Activated CD4-positive, alpha-beta T cell treated with anti-CD3 and anti-CD28 coated beads for 36 hours (primary cell): ENCODE measurements at regions not wholly inside any gene's neighbourhood (a gene's known extent, or its start where the extent isn't known, plus 50 kb on each side); places are given as distances from the start of the nearest gene placed in this dataset.

Source experiments
- ATAC-seq: fragments of 200-7000 bp; cut with Tn5 transposase; one replicate; pipeline ENCODE4 v1.10.0; 2021; ENCODE audit warnings: mild to moderate bottlenecking, moderate library complexity
- CTCF ChIA-PET: fragments of 350-600 bp; sonication (Branson Sonifier 250); formaldehyde crosslinking; loops from one replicate; lab custom pipeline; 2021; ENCODE audit warnings: antibody characterized with exemption; lab: Charles Lee
- POLR2A ChIA-PET: fragments of 350-600 bp; sonication (Branson Sonifier 250); formaldehyde crosslinking; loops from one replicate; lab custom pipeline; 2021; ENCODE audit warnings: antibody characterized with exemption, inconsistent platforms; lab: Charles Lee
- DNase-seq: peaks from one replicate; pipeline ENCODE4 v3.0.0-alpha.2; 2020
- H3K27ac Mint-ChIP-seq: one replicate; pipeline ENCODE4 v1.8.0; 2021; ENCODE audit warnings: mixed read lengths
- H3K27me3 Mint-ChIP-seq: one replicate; pipeline ENCODE4 v1.8.0; 2021; ENCODE audit warnings: mixed read lengths
- H3K36me3 Mint-ChIP-seq: one replicate; pipeline ENCODE4 v1.8.0; 2021; ENCODE audit warnings: low read depth, mixed read lengths
- H3K4me1 Mint-ChIP-seq: one replicate; pipeline ENCODE4 v1.8.0; 2021; ENCODE audit warnings: mixed read lengths
- H3K4me3 Mint-ChIP-seq: one replicate; pipeline ENCODE4 v1.8.0; 2021; ENCODE audit warnings: mild to moderate bottlenecking, moderate library complexity, mixed read lengths
- H3K9me3 Mint-ChIP-seq: one replicate; pipeline ENCODE4 v1.8.0; 2021; ENCODE audit warnings: low read depth, mixed read lengths
- intact Hi-C, 2 experiments: fragments of 100-400 bp; cut with DNase I in 1 of 2; cut with micrococcal nuclease in 1 of 2; formaldehyde crosslinking; loops; one replicate each; pipeline versions ENCODE4 v1.14.2 to v1.15.1; 2022 to 2024; cut with DNase I, micrococcal nuclease

DNA sequence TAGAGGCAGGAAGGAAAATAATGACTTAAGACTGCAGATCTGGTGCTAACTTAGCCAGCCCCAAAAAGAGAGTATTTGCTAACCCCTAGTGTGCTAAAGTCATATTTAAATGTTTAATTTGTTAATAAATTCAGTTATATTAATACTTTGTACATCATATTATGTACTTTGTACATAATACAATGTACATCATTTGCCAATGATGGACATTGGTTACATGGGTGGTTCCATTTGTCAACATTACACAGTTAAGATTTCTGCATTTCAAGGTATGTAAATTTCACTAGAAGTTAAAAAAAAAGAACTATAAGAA, 63.9 kb upstream of the PIM1 start:
- Mint-ChIP-seq H3K4me1 (peaks cover 41% of the 10 kb centered on the region), H3K4me3 (no peak overlapping the region), H3K27ac (no peak overlapping the region), H3K36me3 (no peaks in the 10 kb centered on the region), H3K9me3 (no peaks in the 10 kb centered on the region), H3K27me3 (no peaks in the 10 kb centered on the region)
- ChIA-PET POLR2A (interaction anchor here (0.5 kb wide), 1 partner anchor 66 kb away, joined by 6 read pairs; no protein-coding TSS in a partner anchor), CTCF (interaction anchor here (0.6 to 1.0 kb wide), 2 partner anchors 42 to 88 kb away, joined by 3 to 4 read pairs; no protein-coding TSS in a partner anchor)
- ATAC-seq (no peak), DNase-seq (no peak)
- intact Hi-C loops: no loop called here

GRCh38 chr6:37106554-37106953, 63.4 kb upstream of the PIM1 start:
- H3K4me3 Mint-ChIP-seq: no peak overlapping the region
- no peaks in the 10 kb centered on the region for H3K36me3 Mint-ChIP-seq
- H3K9me3 Mint-ChIP-seq: no peaks in the 10 kb centered on the region
- ATAC-seq: no peak
- H3K4me1 Mint-ChIP-seq: peaks cover 43% of the 10 kb centered on the region
- CTCF ChIA-PET: no interaction called here
- H3K27me3 Mint-ChIP-seq: no peaks in the 10 kb centered on the region
- DNase-seq: no peak
- POLR2A ChIA-PET: no interaction called here
- intact Hi-C loops: no loop called here
- no peak overlapping the region for H3K27ac Mint-ChIP-seq

DNA sequence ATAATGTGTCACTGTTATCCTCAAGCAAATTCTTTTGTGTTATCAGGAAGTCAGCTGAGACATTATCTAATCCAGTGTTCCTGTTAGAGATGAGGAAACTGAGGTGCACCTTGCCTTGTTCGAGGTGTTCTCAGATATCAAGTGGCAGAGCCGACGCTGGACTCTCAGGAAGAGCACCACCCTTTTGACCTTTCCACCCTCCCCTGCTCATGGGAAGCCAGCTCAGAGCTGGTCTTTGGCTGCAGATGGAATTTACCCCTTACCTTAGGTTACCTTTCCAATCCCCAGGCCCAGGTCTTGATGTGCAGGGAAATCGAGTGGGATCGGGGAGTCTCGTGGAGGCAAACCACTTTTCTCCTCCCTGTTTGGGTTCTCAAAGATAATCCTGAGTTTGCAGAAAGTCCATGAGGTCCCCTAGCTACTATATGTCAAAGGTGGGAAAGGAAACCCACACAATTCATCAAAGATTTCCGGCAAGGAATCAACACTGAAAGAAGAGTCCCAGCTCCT, 62.9 kb upstream of the PIM1 start:
- CTCF ChIA-PET: no interaction called here
- H3K9me3 Mint-ChIP-seq: no peaks in the 10 kb centered on the region
- H3K27me3 Mint-ChIP-seq: no peaks in the 10 kb centered on the region
- H3K4me1 Mint-ChIP-seq: peaks cover 43% of the 10 kb centered on the region
- POLR2A ChIA-PET: no interaction called here
- H3K36me3 Mint-ChIP-seq: no peaks in the 10 kb centered on the region
- intact Hi-C loops: no loop called here
- H3K27ac Mint-ChIP-seq: no peak overlapping the region
- ATAC-seq (no peak), DNase-seq (no peak)
- H3K4me3 Mint-ChIP-seq: no peak overlapping the region

- ATAC-seq: no peak
- intact Hi-C loops: loop anchor here (1.0 to 2.0 kb wide), 4 partner anchors 27 to 63 kb away; no protein-coding TSS in a partner anchor
- Mint-ChIP-seq H3K9me3 (no peaks in the 10 kb centered on the region), H3K27ac (peak overlapping the region; percentile 76), H3K4me3 (no peak overlapping the region), H3K4me1 (peaks cover 26% of the 10 kb centered on the region), H3K27me3 (no peaks in the 10 kb centered on the region), H3K36me3 (no peaks in the 10 kb centered on the region)
- CTCF ChIA-PET: interaction anchor here (0.6 to 1.9 kb wide), 8 partner anchors 19 to 104 kb away, joined by 3 to 10 read pairs (median 4); no protein-coding TSS in a partner anchor
- POLR2A ChIA-PET: interaction anchor here (0.7 to 1.6 kb wide), 3 partner anchors 7 to 63 kb away, joined by 3 to 6 read pairs (median 4); no protein-coding TSS in a partner anchor
- no peak for DNase-seq
Observed at GRCh38 chr6:37109714-37110499, 60.0 kb upstream of the PIM1 start.

DNA sequence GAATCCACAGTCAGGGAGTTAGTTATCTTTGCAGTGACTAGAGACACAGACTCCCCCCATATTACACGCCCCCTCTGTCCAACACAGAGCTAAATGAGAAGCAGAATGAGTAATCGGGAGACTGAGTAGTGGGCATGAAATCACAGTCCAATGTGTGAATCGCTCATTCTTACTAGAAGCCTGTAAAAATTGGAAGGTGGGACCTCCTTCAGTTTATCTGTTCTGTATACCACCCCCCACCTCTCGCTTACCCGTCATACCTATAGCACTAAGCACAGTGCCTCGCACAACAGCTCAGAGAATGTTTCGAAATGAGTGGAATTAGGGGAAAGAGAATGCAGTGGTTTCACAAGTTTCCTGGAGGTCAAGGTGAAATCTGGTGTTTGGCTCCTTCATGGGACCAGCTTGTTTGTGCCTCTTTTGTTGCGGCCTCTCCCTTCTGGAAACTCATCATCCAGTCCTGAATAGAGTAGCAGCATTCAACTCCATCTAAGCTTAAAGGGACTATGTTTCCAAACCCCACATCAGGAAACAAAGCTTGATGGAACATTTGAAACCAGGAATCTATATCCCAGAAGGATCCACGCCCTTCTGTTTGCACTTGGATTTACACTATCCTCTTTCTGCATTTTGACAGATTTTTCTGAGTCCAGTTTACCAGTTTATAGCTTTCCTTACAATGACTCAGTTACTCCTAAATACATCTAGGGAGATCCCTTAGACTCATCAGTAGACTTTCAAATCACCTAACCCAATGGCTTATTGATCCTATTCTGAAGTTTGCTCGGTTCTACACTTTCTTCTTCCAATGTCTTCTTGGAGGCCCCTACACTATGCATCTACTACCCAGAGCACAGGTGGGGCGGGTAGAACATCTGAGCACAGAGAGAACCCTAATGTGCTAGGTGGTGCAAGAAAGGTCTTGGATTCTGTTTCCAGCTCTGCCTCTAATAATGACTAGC, 59.2 kb upstream of the PIM1 start:
- intact Hi-C loops: loop anchor here (1.0 to 2.0 kb wide), 4 partner anchors 26 to 62 kb away; no protein-coding TSS in a partner anchor
- POLR2A ChIA-PET: interaction anchor here (0.6 to 1.6 kb wide), 5 partner anchors 8 to 1410 kb away, joined by 3 to 11 read pairs (median 4); no protein-coding TSS in a partner anchor
- H3K4me1 Mint-ChIP-seq: peaks cover 22% of the 10 kb centered on the region
- DNase-seq (peak; percentile 68), ATAC-seq (peak; percentile 92)
- no peaks in the 10 kb centered on the region for H3K36me3 Mint-ChIP-seq
- H3K27ac Mint-ChIP-seq: peak overlapping the region; percentile 76
- H3K4me3 Mint-ChIP-seq: no peak overlapping the region
- H3K9me3 Mint-ChIP-seq: no peaks in the 10 kb centered on the region
- H3K27me3 Mint-ChIP-seq: no peaks in the 10 kb centered on the region
- CTCF ChIA-PET: interaction anchor here (0.6 to 1.9 kb wide), 9 partner anchors 18 to 104 kb away, joined by 3 to 10 read pairs (median 3); no protein-coding TSS in a partner anchor

DNA sequence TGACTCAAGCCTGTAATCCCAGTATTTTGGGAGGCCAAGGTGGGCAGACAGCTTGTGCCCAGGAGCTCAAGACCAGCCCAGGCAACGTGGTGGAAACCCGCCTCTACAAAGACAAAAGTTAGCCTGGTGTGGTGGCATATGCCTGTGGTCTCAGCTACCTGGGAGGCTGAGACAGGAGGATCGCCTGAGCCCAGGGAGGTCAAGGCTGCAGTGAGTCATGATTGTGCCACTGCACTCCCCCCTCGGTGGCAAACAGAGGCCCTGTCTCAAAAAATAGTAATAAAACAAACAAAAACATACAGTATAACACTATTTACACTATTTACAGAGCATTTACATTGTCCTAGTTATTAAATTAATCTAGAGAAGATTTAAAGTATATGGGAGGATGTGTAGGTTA, 56.0 kb upstream of the PIM1 start:
- H3K9me3 Mint-ChIP-seq: no peaks in the 10 kb centered on the region
- POLR2A ChIA-PET: no interaction called here
- no peaks in the 10 kb centered on the region for H3K36me3 Mint-ChIP-seq

DNA sequence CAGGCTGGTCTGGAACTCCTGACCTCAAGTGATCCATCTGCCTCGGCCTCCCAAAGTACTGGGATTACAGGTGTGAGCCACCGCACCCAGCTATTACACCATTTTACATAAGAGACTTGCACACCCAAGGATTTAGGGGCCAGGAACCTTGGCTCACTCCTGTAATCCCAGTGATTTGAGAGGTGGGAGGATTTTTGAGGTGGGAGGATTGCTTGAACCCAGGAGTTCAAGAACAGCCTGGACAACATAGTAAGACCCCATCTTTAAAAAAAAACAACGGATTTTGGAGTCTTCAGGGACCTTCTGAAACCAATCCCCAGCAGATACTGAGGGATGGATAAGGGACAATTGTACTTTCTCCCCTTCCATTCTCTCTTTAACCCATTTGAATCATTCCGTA, 55.3 kb upstream of the PIM1 start:
- Mint-ChIP-seq H3K9me3 (no peaks in the 10 kb centered on the region), H3K27ac (no peak overlapping the region), H3K4me3 (no peak overlapping the region), H3K27me3 (no peaks in the 10 kb centered on the region), H3K36me3 (no peaks in the 10 kb centered on the region), H3K4me1 (peaks cover 22% of the 10 kb centered on the region)
- ChIA-PET CTCF (interaction anchor here (0.6 to 1.4 kb wide), 4 partner anchors 12 to 54 kb away, joined by 3 read pairs; no protein-coding TSS in a partner anchor), POLR2A (no interaction called here)
- ATAC-seq: no peak
- intact Hi-C loops: no loop called here
- DNase-seq: no peak

More for the DNA sequence above, 56.0 kb upstream of the PIM1 start:
- H3K4me3 Mint-ChIP-seq: no peak overlapping the region
- intact Hi-C loops: no loop called here
- no peak for DNase-seq
- H3K27me3 Mint-ChIP-seq: no peaks in the 10 kb centered on the region
- CTCF ChIA-PET: interaction anchor here (1.3 to 1.4 kb wide), 2 partner anchors 12 to 14 kb away, joined by 3 read pairs; no protein-coding TSS in a partner anchor
- ATAC-seq: no peak
- H3K27ac Mint-ChIP-seq: no peak overlapping the region
- H3K4me1 Mint-ChIP-seq: peaks cover 19% of the 10 kb centered on the region

DNA sequence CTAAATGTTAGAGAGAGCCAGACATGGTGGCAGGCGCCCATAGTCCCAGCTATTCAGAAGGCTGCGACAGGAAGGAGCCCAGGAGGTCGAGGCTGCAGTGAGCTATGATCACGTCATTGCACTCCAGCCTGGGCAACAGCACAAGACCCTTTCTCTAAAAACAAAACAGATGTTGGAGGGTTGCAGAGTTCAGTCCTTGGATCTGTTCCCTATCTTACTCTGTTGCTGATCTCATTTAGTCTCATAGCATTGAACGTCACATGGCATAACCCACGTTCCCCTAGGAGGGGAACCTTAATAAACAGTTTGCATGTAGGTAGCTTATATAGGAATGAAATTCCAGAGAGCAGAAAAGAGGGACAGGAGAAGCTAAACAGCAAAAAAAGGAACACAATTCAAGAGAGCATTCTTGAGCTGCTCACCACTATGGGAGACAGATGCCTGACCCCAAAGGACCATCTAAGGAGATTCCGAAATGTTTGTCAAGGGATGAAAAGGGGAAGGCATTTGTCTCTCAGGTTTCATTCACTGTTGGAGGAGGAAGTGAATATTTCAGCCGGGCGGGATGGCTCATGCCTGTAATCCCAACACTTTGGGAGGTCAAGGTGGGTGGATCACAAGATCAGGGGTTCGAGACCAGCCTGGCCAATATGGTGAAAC, 54.6 kb upstream of the PIM1 start:
- no peak overlapping the region for H3K4me3 Mint-ChIP-seq
- intact Hi-C loops: no loop called here
- peaks cover 15% of the 10 kb centered on the region for H3K4me1 Mint-ChIP-seq
- ATAC-seq (no peak), DNase-seq (no peak)
- CTCF ChIA-PET: interaction anchor here (0.6 to 1.3 kb wide), 5 partner anchors 13 to 415 kb away, joined by 3 read pairs; no protein-coding TSS in a partner anchor
- H3K9me3 Mint-ChIP-seq: no peaks in the 10 kb centered on the region
- POLR2A ChIA-PET: no interaction called here
- no peaks in the 10 kb centered on the region for H3K36me3 Mint-ChIP-seq
- no peak overlapping the region for H3K27ac Mint-ChIP-seq
- no peaks in the 10 kb centered on the region for H3K27me3 Mint-ChIP-seq

GRCh38 chr6:37116326-37116725, 53.6 kb upstream of the PIM1 start:
- Mint-ChIP-seq H3K36me3 (no peaks in the 10 kb centered on the region), H3K4me3 (no peak overlapping the region), H3K27me3 (no peaks in the 10 kb centered on the region), H3K4me1 (peaks cover 6% of the 10 kb centered on the region), H3K27ac (no peak overlapping the region), H3K9me3 (no peaks in the 10 kb centered on the region)
- POLR2A ChIA-PET: no interaction called here
- ATAC-seq: no peak
- intact Hi-C loops: no loop called here
- CTCF ChIA-PET: interaction anchor here (0.8 kb wide), 1 partner anchor 95 kb away, joined by 3 read pairs; no protein-coding TSS in a partner anchor
- DNase-seq: no peak

GRCh38 chr6:37119387-37119886, 50.5 kb upstream of the PIM1 start:
- H3K36me3 Mint-ChIP-seq: no peaks in the 10 kb centered on the region
- DNase-seq (no peak), ATAC-seq (peak; percentile 63)
- H3K9me3 Mint-ChIP-seq: no peaks in the 10 kb centered on the region
- POLR2A ChIA-PET: no interaction called here
- no peak overlapping the region for H3K4me3 Mint-ChIP-seq
- H3K27me3 Mint-ChIP-seq: peaks cover 2% of the 10 kb centered on the region
- no peak overlapping the region for H3K27ac Mint-ChIP-seq
- CTCF ChIA-PET: interaction anchor here (0.7 to 0.9 kb wide), 2 partner anchors 9 to 37 kb away, joined by 3 to 7 read pairs; no protein-coding TSS in a partner anchor
- peaks cover 3% of the 10 kb centered on the region for H3K4me1 Mint-ChIP-seq
- intact Hi-C loops: no loop called here
